ENCODE measurements at regions not wholly inside any gene's neighbourhood (a gene's known extent, or its start where the extent isn't known, plus 50 kb on each side); places are given as distances from the start of the nearest gene placed in this dataset.

- no peak overlapping the region for H3K4me3 ChIP-seq (ENCODE audit: low read depth, low read length)
- TF ChIP-seq POLR2A (IDR thresholded peaks at IDR 0.05; ENCODE audit: extremely low read depth, insufficient read length) (no peak), MAX (IDR thresholded peaks at IDR 0.05; ENCODE audit: low read depth, low read length) (no peak), MYC (IDR thresholded peaks at IDR 0.05; ENCODE audit: low read depth, low read length) (no peak), CTCF (IDR thresholded peaks at IDR 0.05; ENCODE audit: low read depth, low read length) (no peak)
Measured at GRCh38 chr4:36758312-36759178, 477.1 kb downstream of the DTHD1 start.

GRCh38 chr4:36761607-36762006 lies 480.2 kb downstream of the DTHD1 start:
- TF ChIP-seq MAX (IDR thresholded peaks at IDR 0.05; ENCODE audit: low read depth, low read length) (no peak), CTCF (IDR thresholded peaks at IDR 0.05; ENCODE audit: low read depth, low read length) (no peak), POLR2A (IDR thresholded peaks at IDR 0.05; ENCODE audit: extremely low read depth, insufficient read length) (no peak), MYC (IDR thresholded peaks at IDR 0.05; ENCODE audit: low read depth, low read length) (no peak)
- DNase-seq (ENCODE audit: low read depth) = no peak
- no peak overlapping the region for H3K4me3 ChIP-seq (ENCODE audit: low read depth, low read length)

More at GRCh38 chr4:36758312-36759178, 477.1 kb downstream of the DTHD1 start:
- no peak for DNase-seq (ENCODE audit: low read depth)

- H3K4me3 ChIP-seq (ENCODE audit: low read depth, low read length) = no peak overlapping the region
- TF ChIP-seq MAX (IDR thresholded peaks at IDR 0.05; ENCODE audit: low read depth, low read length) (no peak), CTCF (IDR thresholded peaks at IDR 0.05; ENCODE audit: low read depth, low read length) (no peak), POLR2A (IDR thresholded peaks at IDR 0.05; ENCODE audit: extremely low read depth, insufficient read length) (no peak), MYC (IDR thresholded peaks at IDR 0.05; ENCODE audit: low read depth, low read length) (no peak)
- no peak for DNase-seq (ENCODE audit: low read depth)
Measured at GRCh38 chr4:36763814-36764213, 480.7 kb upstream of the NWD2 start.

- no peak overlapping the region for H3K4me3 ChIP-seq (ENCODE audit: low read depth, low read length)
- TF ChIP-seq POLR2A (IDR thresholded peaks at IDR 0.05; ENCODE audit: extremely low read depth, insufficient read length) = no peak
- TF ChIP-seq CTCF (IDR thresholded peaks at IDR 0.05; ENCODE audit: low read depth, low read length) = no peak
- DNase-seq (ENCODE audit: low read depth) = no peak
Measured at GRCh38 chr4:36767596-36767995, 476.9 kb upstream of the NWD2 start.

GRCh38 chr4:36771411-36772153 lies 473.0 kb upstream of the NWD2 start:
- no peak for TF ChIP-seq MAX (IDR thresholded peaks at IDR 0.05; ENCODE audit: low read depth, low read length)

GRCh38 chr4:36772154-36772516 lies 472.4 kb upstream of the NWD2 start:
- H3K4me3 ChIP-seq (ENCODE audit: low read depth, low read length) = no peak overlapping the region
- no peak for DNase-seq (ENCODE audit: low read depth)
- no peak for TF ChIP-seq POLR2A (IDR thresholded peaks at IDR 0.05; ENCODE audit: extremely low read depth, insufficient read length)
- TF ChIP-seq CTCF (IDR thresholded peaks at IDR 0.05; ENCODE audit: low read depth, low read length) = no peak
- no peak for TF ChIP-seq MAX (IDR thresholded peaks at IDR 0.05; ENCODE audit: low read depth, low read length)

More at GRCh38 chr4:36771411-36772153, 473.0 kb upstream of the NWD2 start:
- H3K4me3 ChIP-seq (ENCODE audit: low read depth, low read length) = no peak overlapping the region
- no peak for DNase-seq (ENCODE audit: low read depth)

All from NB4 (cell line).